H1 (cell line): ENCODE measurements at regions not wholly inside any gene's neighbourhood (a gene's known extent, or its start where the extent isn't known, plus 50 kb on each side); places are given as distances from the start of the nearest gene placed in this dataset.

Experiments used
- BCL11A ChIP-seq, 2 experiments: IDR thresholded peaks; one replicate each; pipeline ENCODE4 v1.6.1; 2011; ENCODE audit warnings: low read depth in 2 of 2, low read length in 2 of 2, mild to moderate bottlenecking in 2 of 2
- CHD2 ChIP-seq: IDR thresholded peaks from 2 replicates; pipeline ENCODE4 v1.6.1; 2012; ENCODE audit warnings: low read length, improper control_type of control experiment
- CTBP2 ChIP-seq: IDR thresholded peaks from 2 replicates; pipeline ENCODE4 v1.7.0; 2011; ENCODE audit warnings: borderline replicate concordance, mild to moderate bottlenecking, moderate library complexity, mixed read lengths, low read length; ENCODE audit not compliant: insufficient read depth, insufficient read length
- KDM5A ChIP-seq: fragments of 200-600 bp; IDR thresholded peaks from 2 replicates; pipeline ENCODE4 v1.7.1; 2012; ENCODE audit warnings: mild to moderate bottlenecking, low read length, inconsistent platforms, mixed read lengths
- ZNF274 ChIP-seq: IDR thresholded peaks from 2 replicates; pipeline ENCODE4 v1.7.0; 2012; ENCODE audit warnings: low read length, borderline replicate concordance; ENCODE audit errors: extremely low read depth

DNA sequence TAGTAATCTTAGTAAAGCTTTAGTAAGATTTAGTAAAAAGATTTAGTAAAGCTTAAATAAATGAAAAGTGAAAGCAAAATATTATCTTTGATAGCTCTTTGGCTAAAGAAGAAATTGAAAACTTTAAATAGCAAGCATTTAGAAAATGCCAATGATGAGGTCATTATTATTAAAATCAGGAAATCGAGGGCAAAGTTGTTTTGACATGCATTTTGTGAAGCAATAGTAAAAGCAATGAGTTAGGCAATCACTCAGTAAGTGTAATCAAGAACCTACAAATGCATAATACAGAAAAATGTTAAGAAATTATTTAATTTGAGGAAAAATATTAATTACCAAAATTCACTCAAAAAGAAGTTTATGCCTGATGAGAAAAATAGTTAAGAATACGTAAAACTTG, 280.3 kb upstream of the MME start (continued):
- TF ChIP-seq CHD2 (no peak), CTBP2 (no peak), KDM5A (no peak), BCL11A (IDR thresholded peaks at IDR 0.05; ENCODE audit: low read depth in 2 of 2, low read length in 2 of 2) (no peak), ZNF274 (no peak)
